OCI-LY7 (cell line): ENCODE measurements at regions not wholly inside any gene's neighbourhood (a gene's known extent, or its start where the extent isn't known, plus 50 kb on each side); places are given as distances from the start of the nearest gene placed in this dataset.

Source experiments
- BruUV-seq: library from RNA; stranded (reverse); fragments of 400-500 nt; replicated peaks from 2 replicates; lab custom pipeline; 2021; lab: Mats Ljungman, UMichigan
- CTCF ChIA-PET: fragments of 300-600 bp; sonication (Branson Sonifier 250); formaldehyde crosslinking; loops from one replicate; lab custom pipeline; 2022; ENCODE audit warnings: antibody characterized with exemption; ENCODE audit not compliant: unreplicated experiment; lab: Charles Lee
- POLR2A ChIA-PET: fragments of 300-600 bp; sonication (Branson Sonifier 250); formaldehyde crosslinking; loops from one replicate; lab custom pipeline; 2022; ENCODE audit warnings: antibody characterized with exemption; lab: Charles Lee
- DNase-seq: peaks from one replicate; pipeline ENCODE4 v3.0.0-alpha.2; 2015; ENCODE audit warnings: low spot score
- H2AFZ ChIP-seq: fragments of 200-600 bp; sonication (generic), shearing (Covaris generic); 2 replicates; pipeline ENCODE4 v1.6.1; 2014; ENCODE audit warnings: mild to moderate bottlenecking, antibody characterized with exemption, low read length, moderate library complexity
- H3K27ac ChIP-seq: fragments of 200-600 bp; sonication (generic); 2 replicates; pipeline ENCODE4 v1.5.1; 2014; ENCODE audit warnings: mixed run types, low read depth, mild to moderate bottlenecking, moderate library complexity, low read length, inconsistent platforms; ENCODE audit not compliant: poor library complexity, severe bottlenecking
- H3K36me3 ChIP-seq: fragments of 200-600 bp; sonication (generic); 2 replicates; pipeline ENCODE4 v1.6.1; 2014; ENCODE audit warnings: mild to moderate bottlenecking, antibody characterized with exemption, low read length, moderate library complexity, mixed read lengths; ENCODE audit not compliant: insufficient read depth
- H3K4me1 ChIP-seq: fragments of 200-600 bp; sonication (generic); 2 replicates; pipeline ENCODE4 v1.5.1; 2014; ENCODE audit warnings: mild to moderate bottlenecking, low read length; ENCODE audit not compliant: insufficient read depth, poor library complexity, severe bottlenecking
- H3K4me2 ChIP-seq: fragments of 200-600 bp; sonication (generic); 2 replicates; pipeline ENCODE4 v1.6.1; 2014; ENCODE audit warnings: mild to moderate bottlenecking, low read length
- H3K4me3 ChIP-seq: fragments of 200-600 bp; sonication (generic); 2 replicates; pipeline ENCODE4 v1.5.1; 2014; ENCODE audit warnings: mild to moderate bottlenecking, low read depth, low read length; ENCODE audit not compliant: poor library complexity, severe bottlenecking
- H3K79me2 ChIP-seq: fragments of 200-600 bp; sonication (generic); 2 replicates; pipeline ENCODE4 v1.6.1; 2016; ENCODE audit warnings: low read depth, mild to moderate bottlenecking, low read length, moderate library complexity, mixed read lengths; ENCODE audit not compliant: insufficient read depth
- H3K9me2 ChIP-seq: fragments of 200-600 bp; sonication (generic); 2 replicates; pipeline ENCODE4 v1.6.1; 2016; ENCODE audit warnings: mild to moderate bottlenecking, low read length, mixed read lengths; ENCODE audit not compliant: insufficient read depth
- H3K9me3 ChIP-seq: fragments of 200-600 bp; sonication (generic); 2 replicates; pipeline ENCODE4 v1.6.1; 2014; ENCODE audit warnings: mild to moderate bottlenecking, mixed run types, low read length, mixed read lengths
- H4K20me1 ChIP-seq: fragments of 200-600 bp; sonication (generic); 2 replicates; pipeline ENCODE4 v1.6.1; 2014; ENCODE audit warnings: mild to moderate bottlenecking, antibody characterized with exemption, low read length, moderate library complexity, mixed read lengths; ENCODE audit not compliant: insufficient read depth
- EZH2phosphoT487 ChIP-seq: fragments of 200-600 bp; sonication (generic); IDR thresholded peaks from 2 replicates; pipeline ENCODE4 v1.6.1; 2018; ENCODE audit warnings: low read depth, borderline replicate concordance, mild to moderate bottlenecking, mixed run types, antibody characterized with exemption, low read length, moderate library complexity, mixed read lengths
- intact Hi-C: fragments of 100-400 bp; cut with micrococcal nuclease; formaldehyde crosslinking; loops from one replicate; pipeline ENCODE4 v1.10.0; 2022; ENCODE audit not compliant: unreplicated experiment
- TF ChIP-seq, protein P1 (sequence below): fragments of 200-600 bp; sonication (generic); conservative IDR thresholded peaks from 2 replicates; pipeline ENCODE4 v1.5.1; 2014; ENCODE audit warnings: mild to moderate bottlenecking, antibody characterized with exemption, low read length, moderate library complexity, mixed read lengths

DNA sequence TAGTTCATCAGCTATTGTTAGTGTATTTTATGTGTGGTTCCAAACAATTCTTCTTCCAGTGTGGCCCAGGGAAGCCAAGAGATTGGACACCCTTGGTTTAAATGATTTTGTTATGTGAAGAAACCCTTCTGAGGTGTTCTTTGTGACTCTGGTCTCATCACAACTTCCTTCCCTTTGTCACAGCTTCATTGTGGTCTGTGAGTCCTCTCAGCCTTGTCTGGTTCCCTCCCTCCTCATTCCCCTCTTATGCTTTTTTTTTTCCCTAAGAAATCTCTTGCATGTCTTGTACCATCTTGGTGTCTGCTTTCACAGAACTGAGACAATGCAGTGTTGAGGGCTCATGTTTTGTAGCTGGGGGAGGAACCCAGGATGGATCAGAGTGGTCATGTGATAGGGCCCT, 118.9 kb downstream of the TMEM182 start:
- Histone ChIP-seq H3K27ac (no peak overlapping the region), H3K79me2 (no peaks in the 10 kb centered on the region), H3K4me1 (no peaks in the 10 kb centered on the region), H3K9me2 (no peaks in the 10 kb centered on the region), H3K4me3 (no peak overlapping the region), H3K36me3 (no peaks in the 10 kb centered on the region), H3K9me3 (no peaks in the 10 kb centered on the region), H4K20me1 (no peaks in the 10 kb centered on the region), H2AFZ (no peak overlapping the region), H3K4me2 (no peak overlapping the region)
- CTCF ChIA-PET = no interaction called here
- no peak for DNase-seq
- POLR2A ChIA-PET = interaction anchor here (0.7 kb wide), 1 partner anchor 10 kb away, joined by 3 read pairs; no protein-coding TSS in a partner anchor
- BruUV-seq = no TSS peak
- intact Hi-C loops = no loop called here
- TF ChIP-seq EZH2phosphoT487 = no peak
- TF ChIP-seq, protein P1, sequence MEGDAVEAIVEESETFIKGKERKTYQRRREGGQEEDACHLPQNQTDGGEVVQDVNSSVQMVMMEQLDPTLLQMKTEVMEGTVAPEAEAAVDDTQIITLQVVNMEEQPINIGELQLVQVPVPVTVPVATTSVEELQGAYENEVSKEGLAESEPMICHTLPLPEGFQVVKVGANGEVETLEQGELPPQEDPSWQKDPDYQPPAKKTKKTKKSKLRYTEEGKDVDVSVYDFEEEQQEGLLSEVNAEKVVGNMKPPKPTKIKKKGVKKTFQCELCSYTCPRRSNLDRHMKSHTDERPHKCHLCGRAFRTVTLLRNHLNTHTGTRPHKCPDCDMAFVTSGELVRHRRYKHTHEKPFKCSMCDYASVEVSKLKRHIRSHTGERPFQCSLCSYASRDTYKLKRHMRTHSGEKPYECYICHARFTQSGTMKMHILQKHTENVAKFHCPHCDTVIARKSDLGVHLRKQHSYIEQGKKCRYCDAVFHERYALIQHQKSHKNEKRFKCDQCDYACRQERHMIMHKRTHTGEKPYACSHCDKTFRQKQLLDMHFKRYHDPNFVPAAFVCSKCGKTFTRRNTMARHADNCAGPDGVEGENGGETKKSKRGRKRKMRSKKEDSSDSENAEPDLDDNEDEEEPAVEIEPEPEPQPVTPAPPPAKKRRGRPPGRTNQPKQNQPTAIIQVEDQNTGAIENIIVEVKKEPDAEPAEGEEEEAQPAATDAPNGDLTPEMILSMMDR = no peak

DNA sequence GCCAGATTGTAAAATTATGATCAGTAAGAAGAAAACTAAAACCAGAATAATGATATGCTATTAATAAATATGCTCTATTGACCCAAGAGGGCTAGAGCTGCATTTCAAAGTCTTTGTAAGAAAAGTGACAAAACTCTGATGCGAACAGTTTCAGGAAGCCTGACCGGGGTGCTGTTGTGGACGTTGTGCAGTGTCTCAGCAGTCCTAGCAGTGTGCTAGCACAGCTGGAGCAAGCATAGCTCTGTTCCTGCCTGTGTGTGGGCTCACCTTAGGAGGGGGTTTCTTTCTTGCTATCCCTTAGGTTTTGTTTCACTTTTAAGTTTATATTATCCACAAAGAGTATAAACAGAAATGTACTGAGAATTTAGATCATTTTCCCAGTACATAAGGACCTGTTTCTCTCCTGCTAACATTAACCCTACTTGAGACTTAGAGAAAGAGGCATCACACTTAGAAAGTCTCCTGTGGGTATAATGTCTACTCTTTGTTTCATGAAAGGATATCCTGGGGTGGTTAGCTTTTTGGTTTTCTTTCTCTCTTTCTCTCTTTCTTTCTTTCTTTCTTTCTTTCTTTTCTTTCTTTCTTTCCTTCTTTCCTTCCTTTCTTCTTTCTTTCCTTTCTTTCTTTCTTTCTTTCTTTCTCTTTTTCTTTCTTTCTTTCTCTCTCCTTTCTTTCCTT, 124.5 kb downstream of the TMEM182 start:
- ChIA-PET CTCF (no interaction called here), POLR2A (no interaction called here)
- no peaks in the 10 kb centered on the region for H3K9me3 ChIP-seq
- H3K4me3 ChIP-seq = no peak overlapping the region
- H3K4me1 ChIP-seq = no peaks in the 10 kb centered on the region
- intact Hi-C loops = no loop called here
- no peaks in the 10 kb centered on the region for H3K36me3 ChIP-seq
- H3K9me2 ChIP-seq = no peaks in the 10 kb centered on the region
- no peak overlapping the region for H3K4me2 ChIP-seq
- TF ChIP-seq, protein P1 = no peak
- TF ChIP-seq EZH2phosphoT487 = no peak
- H3K27ac ChIP-seq = no peak overlapping the region
- no TSS peak for BruUV-seq
- DNase-seq = no peak
- no peak overlapping the region for H2AFZ ChIP-seq
- H4K20me1 ChIP-seq = no peaks in the 10 kb centered on the region
- no peaks in the 10 kb centered on the region for H3K79me2 ChIP-seq

DNA sequence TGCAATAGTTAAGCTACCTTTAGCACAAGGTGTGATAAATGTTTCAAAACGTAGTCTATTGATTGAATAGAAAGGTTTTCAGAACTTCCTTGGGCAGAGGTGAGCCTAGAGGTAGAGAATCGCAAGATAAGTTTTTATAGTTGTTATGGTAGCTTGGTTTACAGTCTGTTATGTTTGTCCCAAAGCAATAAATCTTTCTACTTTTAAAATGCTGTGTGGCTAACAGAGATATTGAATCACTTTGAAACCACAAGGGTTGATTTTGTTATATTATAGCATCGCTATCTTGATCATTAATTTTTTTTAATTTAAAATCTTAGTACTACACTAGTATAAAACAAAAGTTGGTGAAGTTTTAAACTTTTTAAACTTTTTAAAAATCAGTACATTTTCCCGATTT, 126.7 kb downstream of the TMEM182 start:
- BruUV-seq = no TSS peak
- H3K9me2 ChIP-seq = no peaks in the 10 kb centered on the region
- TF ChIP-seq, protein P1 = no peak
- no peak for TF ChIP-seq EZH2phosphoT487
- intact Hi-C loops = no loop called here
- H3K36me3 ChIP-seq = no peaks in the 10 kb centered on the region
- no peaks in the 10 kb centered on the region for H3K79me2 ChIP-seq
- no peak for DNase-seq
- no peaks in the 10 kb centered on the region for H3K9me3 ChIP-seq
- no peaks in the 10 kb centered on the region for H4K20me1 ChIP-seq
- POLR2A ChIA-PET = no interaction called here
- no peak overlapping the region for H3K27ac ChIP-seq
- H2AFZ ChIP-seq = no peak overlapping the region
- H3K4me1 ChIP-seq = no peaks in the 10 kb centered on the region
- CTCF ChIA-PET = no interaction called here
- H3K4me2 ChIP-seq = no peak overlapping the region
- H3K4me3 ChIP-seq = no peak overlapping the region
